AG08396 (cell line): ENCODE measurements at regions not wholly inside any gene's neighbourhood (a gene's known extent, or its start where the extent isn't known, plus 50 kb on each side); places are given as distances from the start of the nearest gene placed in this dataset.
"Not testable (repeated sequence)": the region's sequence is repeated elsewhere in the genome, so short reads cannot be mapped to it uniquely, and the experiment has no call there.

Experiments used
- DNase-seq: peaks from one replicate; pipeline ENCODE4 v3.0.0; 2012; ENCODE audit warnings: low spot score, mixed read lengths

DNA sequence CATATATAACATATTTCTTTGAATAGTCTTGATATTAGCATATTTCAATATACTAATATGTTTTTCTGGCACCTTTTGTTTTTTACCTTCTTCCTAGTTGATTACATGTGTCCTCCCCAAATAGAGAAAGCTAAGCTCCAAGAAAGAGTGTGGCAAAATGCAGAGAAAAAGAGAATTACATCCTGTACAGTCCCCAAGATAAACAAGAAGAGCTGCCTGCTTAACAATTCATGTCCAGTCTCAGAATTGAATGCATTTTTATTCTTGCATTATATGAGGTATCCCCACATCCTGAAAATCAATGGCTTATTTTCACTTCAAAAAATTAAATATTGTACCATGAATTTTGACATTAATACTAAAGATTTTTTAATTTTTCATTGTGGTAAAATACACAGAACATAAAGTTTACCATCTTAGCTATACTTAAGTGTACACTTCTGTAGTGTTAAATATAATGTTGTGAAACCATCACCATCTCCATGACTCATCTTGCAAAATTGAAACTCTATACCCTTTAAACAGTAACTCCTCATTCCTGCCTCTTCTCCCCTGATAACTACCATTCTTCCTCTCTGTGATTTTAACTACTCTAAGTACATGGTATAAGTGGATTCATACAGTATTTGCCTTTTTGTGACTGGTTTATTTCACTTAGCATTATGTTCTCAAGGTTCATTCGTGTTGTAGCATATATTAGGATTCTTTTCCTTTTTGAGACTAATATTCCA is 490.3 kb downstream of the COL12A1 start:
- DNase-seq, result no peak

DNA sequence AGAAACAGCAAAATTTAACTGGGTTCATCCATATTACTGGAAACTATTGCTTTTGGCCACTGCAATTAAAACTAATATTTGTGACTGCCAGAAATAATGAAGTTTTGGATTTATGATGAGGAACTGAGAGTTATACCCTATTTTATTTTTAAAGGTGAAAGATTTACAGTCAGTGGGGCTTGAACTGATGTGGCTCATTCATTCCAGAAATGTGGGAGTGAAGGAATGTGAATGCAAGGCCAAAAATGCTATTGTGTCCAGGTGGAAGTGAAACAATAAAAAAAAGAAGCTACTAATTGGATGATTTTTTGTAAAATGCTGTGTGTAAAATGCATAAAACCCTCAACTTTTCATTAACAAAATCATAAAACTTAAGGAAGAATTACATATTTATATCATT is 491.9 kb downstream of the COL12A1 start:
- DNase-seq, result no peak

DNA sequence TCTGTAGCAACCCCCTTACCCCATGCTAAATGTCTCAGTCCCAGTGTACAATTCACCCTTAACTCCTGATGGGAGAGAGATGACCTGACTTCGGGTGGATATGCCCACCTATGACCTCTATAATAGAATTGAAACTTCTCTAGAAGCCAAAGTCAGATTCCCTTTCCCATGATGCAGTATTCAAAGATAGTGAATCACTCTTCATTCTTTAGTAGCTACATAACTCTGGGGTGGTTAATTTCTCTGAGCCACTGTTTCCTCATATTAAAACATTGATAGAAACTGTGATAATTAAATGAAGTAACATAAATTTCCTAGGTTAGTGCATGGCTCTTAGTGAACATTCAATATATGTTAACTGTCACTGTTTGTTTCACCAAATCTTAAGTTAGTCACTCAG is 500.4 kb downstream of the COL12A1 start:
- DNase-seq, result peak; percentile 6

DNA sequence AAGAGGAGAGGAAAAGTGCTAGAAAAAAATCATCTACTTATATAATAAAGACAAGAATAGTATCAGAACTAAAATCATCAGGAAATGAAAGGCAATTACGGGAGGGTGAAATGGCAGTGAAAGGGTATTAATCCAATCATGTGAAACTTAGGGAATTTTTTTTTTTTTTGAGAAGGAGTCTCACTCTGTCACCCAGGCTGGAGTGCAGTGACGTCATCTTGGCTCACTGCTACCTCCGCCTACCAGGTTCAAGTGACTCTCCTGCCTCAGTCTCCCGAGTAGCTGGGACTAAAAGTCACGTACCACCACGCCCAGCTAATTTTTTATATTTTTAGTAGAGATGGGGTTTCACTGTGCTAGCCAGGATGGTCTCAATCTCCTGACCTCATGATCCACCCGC is 501.3 kb downstream of the COL12A1 start:
- DNase-seq, result not testable (repeated sequence)

DNA sequence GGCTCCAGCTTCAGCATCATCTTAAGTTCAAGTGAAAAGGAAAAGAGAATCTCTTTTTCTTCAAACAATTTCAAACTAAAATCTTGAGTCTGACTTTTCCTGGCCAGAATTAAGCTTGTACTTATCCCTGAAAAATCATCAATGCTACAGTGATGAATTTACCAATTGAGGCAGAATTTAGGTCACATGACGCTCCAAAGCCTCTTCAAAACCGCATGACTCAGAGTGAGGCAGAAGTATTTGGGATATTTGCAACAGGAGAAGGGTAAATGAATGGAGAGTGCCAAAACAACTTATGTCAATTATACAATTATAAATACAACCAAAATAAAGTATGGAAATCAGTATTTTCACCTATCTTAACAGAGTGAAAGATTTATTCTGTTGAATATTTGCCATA is 515.5 kb downstream of the COL12A1 start:
- no peak for DNase-seq

DNA sequence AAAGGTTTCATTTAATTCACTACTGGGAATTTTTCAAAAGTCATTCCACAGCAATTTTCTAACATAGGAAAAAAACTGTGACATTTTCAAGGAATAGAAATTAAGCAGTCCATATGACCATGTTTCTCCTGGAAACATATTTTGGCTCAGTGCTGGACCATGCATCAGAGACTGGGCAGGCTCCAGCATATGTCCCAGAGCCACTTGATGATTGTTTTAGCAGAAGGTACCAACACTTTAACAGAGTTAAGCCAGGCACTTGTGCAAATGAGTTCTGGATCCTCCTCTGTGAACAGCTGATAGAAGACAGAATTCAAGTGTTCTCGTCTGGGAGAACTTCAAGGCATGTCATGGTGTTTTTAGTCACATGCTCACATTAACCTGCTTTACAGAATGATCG is 516.3 kb downstream of the COL12A1 start:
- no peak for DNase-seq

DNA sequence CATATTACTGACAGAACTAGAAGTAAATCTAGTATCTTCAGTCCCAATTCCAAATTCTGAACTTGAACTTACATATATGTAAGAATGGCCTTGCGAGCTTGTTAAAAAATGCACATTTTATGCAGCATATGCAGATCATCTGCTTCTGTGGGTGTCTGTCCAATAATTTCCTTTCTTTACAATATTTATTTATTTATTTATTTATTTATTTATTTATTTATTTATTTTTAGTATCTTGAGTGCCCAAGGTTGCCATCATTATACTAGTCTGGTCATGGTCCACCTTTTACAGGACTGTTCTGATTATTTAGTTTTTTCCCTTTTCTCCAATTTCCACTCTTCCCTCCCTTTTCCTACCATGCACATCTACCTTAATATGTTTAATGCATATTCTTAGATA is 528.4 kb downstream of the COL12A1 start:
- DNase-seq, result no peak

DNA sequence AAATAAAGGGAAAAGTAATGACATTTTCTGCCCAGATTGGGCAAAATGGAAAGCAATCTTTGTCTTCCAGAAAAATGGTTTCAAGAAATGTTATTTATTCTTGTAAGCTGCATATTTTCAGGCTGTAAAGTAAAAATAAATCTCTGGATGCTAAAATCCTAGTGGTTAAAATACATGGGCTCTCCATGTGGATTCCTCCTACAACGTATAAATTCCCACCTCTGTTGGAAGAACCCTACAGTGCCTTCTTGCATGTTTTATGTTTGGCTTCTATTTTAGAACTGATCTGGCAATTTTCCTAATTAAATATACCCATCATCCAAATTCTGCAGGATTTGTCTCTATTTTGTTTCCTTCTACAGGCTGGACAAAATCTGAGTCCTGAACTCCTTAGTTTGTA is 528.9 kb downstream of the COL12A1 start:
- DNase-seq, result no peak

DNA sequence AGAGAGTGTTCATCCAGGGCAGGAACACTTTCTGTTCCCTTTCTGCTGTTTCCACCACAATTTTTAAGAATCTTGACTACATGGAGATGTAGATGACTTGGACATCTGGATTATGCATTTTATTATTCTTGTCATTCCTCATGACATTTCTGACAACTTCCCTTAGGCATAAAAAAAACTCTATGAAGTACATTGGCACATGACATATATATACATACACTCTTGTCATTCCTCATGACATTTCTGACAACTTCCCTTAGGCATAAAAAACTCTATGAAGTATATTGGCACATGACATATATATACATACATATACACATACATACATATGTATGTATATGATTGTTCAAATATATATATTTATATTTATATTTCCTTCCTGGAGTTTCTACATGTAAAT is 531.5 kb downstream of the COL12A1 start:
- no peak for DNase-seq

DNA sequence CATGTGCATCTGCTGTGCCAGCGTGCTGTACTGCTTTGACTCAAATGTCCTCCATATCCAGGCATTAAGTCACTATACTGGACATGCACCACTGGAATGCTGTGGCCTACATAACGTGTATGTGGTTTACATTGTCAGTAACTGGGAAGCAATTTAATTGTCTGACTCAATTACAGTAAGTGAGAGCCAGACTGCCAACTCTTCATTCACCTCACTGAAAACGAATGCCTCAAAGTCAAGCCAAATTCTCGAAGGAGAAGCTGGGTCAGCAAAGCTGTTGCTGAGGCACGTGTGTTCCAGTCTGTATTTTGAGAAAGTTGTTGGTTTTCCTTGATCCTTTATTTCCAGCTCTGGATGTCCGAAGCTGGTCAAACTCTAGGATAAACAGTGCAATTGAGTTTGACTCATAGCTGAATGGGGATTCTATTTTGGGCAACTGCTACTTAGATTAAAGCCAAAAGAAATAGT is 534.3 kb downstream of the COL12A1 start:
- peak; percentile 47 for DNase-seq

DNA sequence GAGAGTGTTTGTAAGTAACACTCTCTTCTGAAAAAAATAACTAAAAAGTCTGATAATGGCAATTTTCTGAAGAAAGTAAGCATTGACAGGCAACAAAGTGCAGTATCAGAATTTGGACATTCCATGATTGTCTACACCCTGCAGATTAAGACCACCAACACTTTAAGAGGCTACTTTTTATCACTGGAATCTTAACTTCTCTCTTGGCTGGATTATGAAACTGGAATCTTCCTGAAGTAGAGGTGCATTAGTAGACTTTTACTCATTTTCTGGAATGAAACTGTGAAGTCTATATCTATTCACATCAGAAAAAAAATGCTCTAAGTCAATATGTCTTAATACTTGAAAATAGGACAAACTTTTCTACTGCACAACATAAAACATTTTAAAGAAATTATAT is 547.5 kb downstream of the COL12A1 start:
- no peak for DNase-seq

DNA sequence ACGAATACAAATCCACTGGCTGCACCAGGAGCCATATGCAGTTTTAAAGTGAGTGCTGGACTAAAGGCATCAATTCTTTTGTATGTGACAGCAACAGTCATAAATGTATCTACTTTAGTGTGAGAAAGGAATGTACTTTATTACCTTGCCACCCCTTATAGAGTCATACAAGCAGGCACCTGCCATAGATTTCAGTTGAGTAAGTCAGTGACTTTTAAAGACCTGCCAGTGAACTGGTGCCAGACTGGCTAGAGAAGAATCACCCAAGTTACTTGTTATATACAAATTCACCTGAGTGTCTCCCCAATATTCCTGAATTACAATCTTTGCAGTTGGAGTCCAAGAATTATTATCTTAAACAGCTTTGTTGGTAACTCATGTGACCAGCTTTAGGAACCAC is 547.9 kb downstream of the COL12A1 start:
- no peak for DNase-seq

DNA sequence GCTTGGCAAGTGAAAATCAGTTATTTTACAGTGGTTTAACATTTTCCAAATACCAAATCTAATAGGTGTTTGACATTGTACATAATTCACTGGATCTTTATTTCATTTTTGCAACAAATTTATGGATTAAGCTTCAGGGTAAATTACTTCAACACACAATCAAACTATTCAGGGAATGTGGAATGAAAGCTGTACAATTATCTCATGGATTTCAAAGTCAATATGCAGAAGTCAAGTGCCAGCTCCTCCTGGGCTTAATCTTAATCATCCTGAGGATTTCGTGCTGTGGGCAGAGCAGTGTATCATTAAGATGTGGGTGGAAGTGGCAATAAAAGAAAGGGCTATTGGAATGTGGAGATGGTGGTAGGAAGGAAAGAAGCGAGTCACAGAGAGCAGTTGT is 548.8 kb downstream of the COL12A1 start:
- no peak for DNase-seq

DNA sequence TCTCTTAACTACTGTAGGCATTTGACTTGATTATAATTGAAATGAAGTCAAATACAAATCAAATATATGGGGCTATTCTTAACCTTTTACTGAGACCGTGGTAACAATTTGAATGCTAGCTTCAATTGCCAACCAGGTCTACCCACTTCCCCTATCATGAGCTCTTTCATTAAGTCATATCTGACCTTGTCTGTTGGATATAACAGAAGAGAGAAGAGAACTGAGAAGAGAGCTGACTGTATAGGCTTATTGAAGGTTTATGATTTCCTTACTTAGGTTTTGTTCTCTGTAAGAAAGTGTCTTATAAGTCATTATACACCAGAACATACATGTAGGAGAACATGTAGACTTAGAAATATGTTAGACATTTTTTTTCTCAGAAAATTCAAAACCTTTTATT is 549.4 kb downstream of the COL12A1 start:
- DNase-seq, result no peak

DNA sequence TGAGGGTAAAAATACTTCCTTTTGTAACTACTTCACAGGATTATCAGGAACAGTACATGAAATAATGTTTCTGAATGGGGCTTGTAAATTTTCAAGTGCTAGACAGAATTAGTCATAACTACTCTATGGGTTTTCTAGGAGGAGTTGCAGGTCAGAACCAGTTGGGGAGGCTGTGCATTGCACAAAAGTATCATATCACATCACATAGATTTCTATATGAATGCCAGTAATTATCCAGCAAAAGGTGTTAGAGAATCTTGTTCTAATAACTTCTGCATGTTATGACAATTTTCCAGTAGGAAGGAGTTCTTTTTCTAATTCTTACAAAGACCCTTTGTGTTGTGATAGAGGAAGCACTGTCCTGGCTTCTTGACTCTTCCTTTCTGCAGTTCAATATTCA is 551.6 kb downstream of the COL12A1 start:
- no peak for DNase-seq

DNA sequence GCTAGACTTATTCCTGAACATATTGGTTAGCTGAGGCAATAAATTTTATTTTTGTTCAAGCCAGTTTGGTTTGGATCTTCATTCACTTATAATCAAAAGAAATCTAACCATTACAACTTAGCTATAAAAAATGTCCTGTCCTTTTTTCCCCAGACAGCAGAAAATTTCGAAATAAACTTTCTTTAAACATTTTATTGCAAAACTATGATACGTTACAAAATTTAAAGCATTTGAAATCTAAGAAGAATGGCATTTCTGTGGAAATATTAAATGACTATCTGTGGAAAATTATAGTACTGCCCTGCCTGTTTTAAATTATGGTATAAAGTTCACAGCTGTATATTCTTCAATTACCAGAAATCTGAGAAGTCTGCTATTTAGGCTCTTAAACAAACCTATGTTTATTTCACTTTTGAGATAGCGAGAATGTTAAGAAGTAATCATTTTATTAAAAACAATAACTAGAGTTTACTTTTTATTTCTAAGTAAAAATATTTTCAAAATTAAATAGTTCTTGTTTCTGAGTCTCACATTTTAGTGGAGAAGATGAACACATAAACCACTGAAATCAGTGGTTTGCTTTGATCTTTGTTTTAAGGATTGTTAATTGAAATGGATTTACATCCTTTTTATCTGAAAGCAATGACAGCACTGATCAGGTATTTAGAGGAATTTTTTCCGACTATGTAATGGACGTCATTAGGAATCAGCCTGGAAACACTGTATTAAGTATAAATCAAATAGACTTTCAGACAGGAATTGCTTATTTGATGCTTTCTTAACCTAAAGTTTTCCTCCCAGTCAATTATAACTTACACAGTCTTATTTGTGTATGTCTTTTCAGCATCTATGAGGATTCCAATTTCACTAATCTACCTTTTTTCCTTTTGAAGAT is 553.7 kb downstream of the COL12A1 start:
- DNase-seq, result no peak

DNA sequence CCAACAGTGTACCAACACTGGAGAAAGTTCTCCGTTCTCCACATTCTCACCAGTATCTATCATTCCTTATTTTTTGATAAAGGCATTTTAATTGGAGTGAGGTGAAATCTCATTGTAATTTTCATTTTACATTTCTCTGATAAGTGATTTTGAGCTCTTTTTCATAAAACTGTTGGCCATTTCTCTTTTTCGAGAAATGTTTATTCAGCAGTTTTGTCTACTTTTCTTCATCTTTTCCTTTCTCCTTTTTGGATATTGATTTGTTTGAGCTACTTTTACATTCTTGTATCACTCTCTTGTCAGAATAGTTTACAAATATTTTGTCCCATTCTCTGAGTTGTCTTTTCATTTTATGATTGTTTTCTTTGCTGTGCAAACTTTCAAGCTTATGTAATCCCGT is 555.2 kb downstream of the COL12A1 start:
- DNase-seq, result no peak

DNA sequence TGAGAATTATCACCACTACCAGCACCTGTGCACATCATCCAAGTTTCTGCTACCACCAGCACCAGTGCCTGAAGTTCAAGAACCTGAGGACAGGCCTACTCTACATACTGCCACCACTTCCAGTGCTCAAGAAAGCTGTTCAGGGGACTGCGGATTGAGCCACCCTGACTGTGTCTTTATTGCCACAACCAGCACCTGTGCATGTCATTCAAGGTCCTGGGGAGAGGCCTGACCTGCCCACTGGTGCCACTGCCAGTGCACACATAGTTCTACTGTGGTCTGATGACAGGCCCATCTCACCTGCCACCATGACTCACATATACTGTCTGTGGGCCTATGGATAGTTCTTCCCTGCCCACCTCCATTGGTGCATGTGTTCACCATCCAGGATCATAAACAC is 559.4 kb downstream of the COL12A1 start:
- no peak for DNase-seq

DNA sequence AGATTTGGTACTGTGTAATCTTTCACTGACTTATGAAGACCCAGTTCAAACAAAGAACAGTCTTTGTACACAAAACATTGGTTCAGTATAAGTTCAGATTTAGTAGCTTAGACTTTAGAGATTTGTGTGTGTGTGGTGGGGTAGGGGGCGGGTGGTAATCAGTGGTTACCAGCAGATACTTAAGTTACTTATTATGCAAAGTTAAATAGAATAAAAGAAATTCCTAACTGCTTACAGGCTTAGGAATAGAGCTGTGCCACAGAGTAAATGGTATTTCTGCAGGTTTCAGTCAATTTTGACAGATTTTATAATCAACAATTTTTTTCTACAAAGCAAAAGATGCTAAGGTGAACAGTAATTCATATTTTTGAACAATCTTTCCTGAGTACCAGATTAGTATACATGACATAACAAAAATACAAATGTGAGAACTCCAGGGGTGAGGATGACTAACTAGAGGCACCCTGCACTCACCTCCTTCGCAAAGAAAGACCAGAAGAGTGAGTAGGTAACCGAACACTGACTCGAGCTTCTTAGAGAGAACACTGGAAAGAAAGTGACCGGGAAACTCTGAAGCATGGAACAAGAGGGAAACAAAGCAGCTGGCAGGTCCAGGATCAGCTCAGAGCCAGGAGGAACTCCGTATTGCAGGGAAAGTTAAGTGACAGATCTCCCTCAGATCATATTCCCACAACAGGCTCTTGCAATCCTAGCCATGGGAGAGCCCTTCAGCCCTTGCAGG is 560.6 kb downstream of the COL12A1 start:
- DNase-seq, result no peak

DNA sequence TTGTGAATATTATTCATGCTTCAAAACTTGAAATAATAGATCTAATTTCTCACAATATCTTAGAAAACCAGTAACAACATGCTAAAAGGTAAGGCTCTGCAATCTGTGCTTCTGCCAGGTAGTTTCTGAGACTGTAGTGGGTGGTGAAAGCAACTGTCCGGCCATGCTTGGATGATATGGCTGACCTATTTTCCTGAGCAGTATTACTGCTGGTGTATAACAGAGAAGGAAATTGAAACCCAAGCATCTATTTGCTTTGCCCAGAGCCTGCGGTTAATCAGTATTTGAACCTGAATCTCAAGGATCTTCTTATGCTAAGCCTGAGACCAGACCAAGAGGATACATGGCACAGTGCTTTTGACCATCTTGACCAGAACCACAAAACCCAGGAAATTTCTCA is 563.8 kb downstream of the COL12A1 start:
- DNase-seq, result no peak

DNA sequence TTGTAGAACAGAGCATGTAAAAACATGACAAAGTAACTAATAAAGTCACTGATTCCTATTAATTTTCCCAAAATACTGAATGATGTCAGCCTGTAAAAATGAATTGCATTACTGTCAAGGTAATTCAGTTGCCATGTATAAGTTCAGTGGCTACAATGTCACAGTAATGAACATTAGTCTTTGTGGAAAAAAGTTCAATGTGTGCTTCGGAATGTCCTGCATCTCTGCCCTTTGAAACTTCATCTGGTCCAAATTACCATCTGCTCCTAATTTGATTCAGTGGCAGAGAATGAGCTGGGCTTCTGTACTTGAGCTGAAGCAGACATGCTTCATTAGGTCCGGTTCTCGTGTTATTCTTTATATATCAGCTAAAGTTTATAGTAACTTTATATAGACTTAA is 567.4 kb downstream of the COL12A1 start:
- no peak for DNase-seq

DNA sequence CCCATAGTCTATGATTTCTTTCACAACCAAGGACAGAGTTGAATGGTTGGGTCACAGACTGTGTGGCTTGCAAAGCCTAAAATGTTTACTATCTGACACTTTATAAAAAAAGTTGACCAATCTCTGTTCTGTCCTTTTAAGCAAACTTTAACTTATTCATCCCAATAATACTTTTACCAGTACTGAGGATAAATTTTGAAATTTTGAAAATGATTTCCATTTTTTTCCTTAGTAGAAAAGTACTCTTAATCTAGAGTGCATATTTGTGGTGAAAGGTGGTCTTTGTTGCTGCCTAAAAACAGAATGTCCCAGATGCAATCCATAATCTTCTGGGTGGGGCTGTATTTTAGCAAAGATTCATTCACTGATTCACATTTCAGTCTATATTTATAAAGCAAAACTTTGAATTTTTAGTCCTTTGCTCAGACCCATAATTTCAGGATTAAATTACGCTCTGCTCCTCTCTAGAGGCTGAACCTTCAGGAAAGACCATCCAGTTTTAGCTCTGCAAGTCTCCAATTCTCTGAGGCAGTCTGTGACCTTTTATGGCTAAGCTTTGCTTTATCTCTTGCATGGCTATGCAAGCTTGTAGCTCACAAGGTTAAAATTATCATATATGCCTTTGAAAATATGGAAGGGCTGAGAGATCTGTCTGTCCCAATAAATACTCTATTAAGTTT is 573.5 kb downstream of the COL12A1 start:
- DNase-seq, result no peak
